HepG2 (cell line): ENCODE measurements at regions not wholly inside any gene's neighbourhood (a gene's known extent, or its start where the extent isn't known, plus 50 kb on each side); places are given as distances from the start of the nearest gene placed in this dataset.

Experiments
- ATAC-seq: fragments of 200-7000 bp; cut with Tn5 transposase; 3 replicates; pipeline ENCODE4 v1.9.1; 2020; ENCODE audit warnings: mild to moderate bottlenecking, moderate library complexity
- BruUV-seq: library from RNA; stranded (reverse); fragments of 400-500 nt; replicated peaks from 2 replicates; lab custom pipeline; 2021; lab: Mats Ljungman, UMichigan
- CTCF ChIA-PET: fragments of 300-600 bp; formaldehyde crosslinking; extraction: SDS; loops from one replicate; lab custom pipeline; 2021; ENCODE audit warnings: low total read pairs, inconsistent platforms, low intra/inter-chr PET ratio; lab: Yijun Ruan, JAX
- POLR2A ChIA-PET: fragments of 350-600 bp; sonication (Branson Sonifier 250); formaldehyde crosslinking; loops from one replicate; lab custom pipeline; 2020; ENCODE audit warnings: antibody characterized with exemption, inconsistent platforms; lab: Yijun Ruan, JAX
- DNase-seq: peaks from one replicate; pipeline ENCODE4 v3.0.0-alpha.2; 2015; ENCODE audit warnings: low spot score
- FAIRE-seq: peaks from 3 replicates; lab custom pipeline; 2011; peaks lifted over from hg19 to GRCh38; lab: Jason Lieb, UNC
- H2AFZ ChIP-seq: one replicate; pipeline ENCODE4 v1.6.1; 2011; ENCODE audit warnings: low read length, inconsistent platforms
- H3K27ac ChIP-seq: fragments of 300-600 bp; 3 replicates; pipeline ENCODE4 v1.8.0; 2011; ENCODE audit warnings: mixed run types, mild to moderate bottlenecking, mixed read lengths, low read length, inconsistent platforms; ENCODE audit not compliant: insufficient read depth; ENCODE audit errors: extremely low read length
- H3K27me3 ChIP-seq, 2 experiments: fragments of 200-600 bp in 1 of 2; 2 replicates in 1 of 2; 3 replicates in 1 of 2; pipeline versions ENCODE4 v1.6.0 to v1.8.0; 2011; ENCODE audit warnings: low read length in 2 of 2, mild to moderate bottlenecking in 2 of 2, moderate library complexity in 2 of 2, inconsistent platforms in 1 of 2; ENCODE audit not compliant: insufficient read depth in 2 of 2, control insufficient read depth in 1 of 2
- H3K36me3 ChIP-seq, 2 experiments: fragments of 200-600 bp in 1 of 2; replicated peaks in 1 of 2; 2 replicates in 1 of 2; 3 replicates in 1 of 2; pipeline versions ENCODE4 v1.5.1 to v1.8.0; 2011; ENCODE audit warnings: low read length in 2 of 2, inconsistent platforms in 1 of 2; ENCODE audit not compliant: insufficient read depth in 2 of 2, control insufficient read depth in 1 of 2
- H3K4me1 ChIP-seq: 2 replicates; pipeline ENCODE4 v1.5.1; 2012; ENCODE audit warnings: low read length, inconsistent platforms; ENCODE audit not compliant: insufficient read depth
- H3K4me2 ChIP-seq: 2 replicates; pipeline ENCODE4 v1.6.0; 2011; ENCODE audit warnings: low read depth, low read length, inconsistent platforms
- H3K4me3 ChIP-seq, 3 experiments: fragments of 200-600 bp in 1 of 3; sonication (generic), shearing (Covaris generic) in 1 of 3; replicated peaks in 1 of 3; 2 replicates each; pipeline ENCODE4 v1.5.1; 2011 to 2016; ENCODE audit warnings: low read length in 3 of 3, inconsistent platforms in 2 of 3, low read depth in 2 of 3, mild to moderate bottlenecking in 2 of 3, control low read depth in 1 of 3, mixed read lengths in 1 of 3; ENCODE audit not compliant: insufficient read depth in 1 of 3
- H3K79me2 ChIP-seq: one replicate; pipeline ENCODE4 v1.6.1; 2011; ENCODE audit warnings: low read length, inconsistent platforms; ENCODE audit not compliant: insufficient read depth
- H3K9ac ChIP-seq: 2 replicates; pipeline ENCODE4 v1.6.0; 2011; ENCODE audit warnings: mild to moderate bottlenecking, low read depth, low read length, inconsistent platforms; ENCODE audit not compliant: insufficient read depth
- H3K9me3 ChIP-seq: 2 replicates; pipeline ENCODE4 v1.5.1; 2012; ENCODE audit warnings: mild to moderate bottlenecking, low read length
- H4K20me1 ChIP-seq: 2 replicates; pipeline ENCODE4 v1.6.0; 2011; ENCODE audit warnings: inconsistent platforms, mild to moderate bottlenecking, low read length, moderate library complexity; ENCODE audit not compliant: insufficient read depth
- ATF6 ChIP-seq: sonication (generic); formaldehyde crosslinking; conservative IDR thresholded peaks from 2 replicates; pipeline ENCODE4 v1.4.0; 2020; ENCODE audit warnings: missing genetic modification reagents
- BRD4 ChIP-seq: sonication (generic); formaldehyde crosslinking; IDR thresholded peaks from 2 replicates; pipeline ENCODE4 v1.4.0; 2020; ENCODE audit warnings: missing genetic modification reagents
- HCFC1 ChIP-seq: fragments of 150-350 bp; IDR thresholded peaks from 2 replicates; pipeline ENCODE4 v1.6.1; 2014; ENCODE audit warnings: low read depth, low read length
- HNRNPUL1 ChIP-seq: fragments of 200-400 bp; formaldehyde crosslinking; IDR thresholded peaks from 2 replicates; pipeline ENCODE4 v1.6.1; 2017; ENCODE audit warnings: low read depth, mild to moderate bottlenecking, low read length, moderate library complexity
- JARID2 ChIP-seq: sonication (generic); formaldehyde crosslinking; IDR thresholded peaks from 2 replicates; pipeline ENCODE4 v1.8.1; 2023; ENCODE audit warnings: missing genetic modification reagents, inconsistent platforms; ENCODE audit not compliant: insufficient replicate concordance
- NFYB ChIP-seq: sonication (generic); formaldehyde crosslinking; IDR thresholded peaks from 2 replicates; pipeline ENCODE4 v1.4.0; 2020; ENCODE audit warnings: missing genetic modification reagents
- PHF8 ChIP-seq: sonication (generic); formaldehyde crosslinking; IDR thresholded peaks from 2 replicates; pipeline ENCODE4 v1.5.0; 2020; ENCODE audit warnings: missing genetic modification reagents
- SNAI1 ChIP-seq: sonication (generic); formaldehyde crosslinking; IDR thresholded peaks from 2 replicates; pipeline ENCODE4 v1.5.0; 2020; ENCODE audit warnings: mild to moderate bottlenecking, missing genetic modification reagents, borderline replicate concordance
- ZNF20 ChIP-seq: sonication (generic); formaldehyde crosslinking; IDR thresholded peaks from 2 replicates; pipeline ENCODE4 v1.4.0; 2020; ENCODE audit warnings: mild to moderate bottlenecking, moderate library complexity, missing genetic modification reagents
- ZNF232 ChIP-seq: sonication (generic); formaldehyde crosslinking; IDR thresholded peaks from 2 replicates; pipeline ENCODE4 v1.4.0; 2020; ENCODE audit warnings: missing genetic modification reagents, borderline replicate concordance
- ZNF382 ChIP-seq: sonication (generic); formaldehyde crosslinking; IDR thresholded peaks from 2 replicates; pipeline ENCODE4 v1.5.0; 2020; ENCODE audit warnings: missing genetic modification reagents, mild to moderate bottlenecking, borderline replicate concordance
- ZNF432 ChIP-seq: sonication (generic); formaldehyde crosslinking; IDR thresholded peaks from 2 replicates; pipeline ENCODE4 v1.5.0; 2020; ENCODE audit warnings: missing genetic modification reagents, mild to moderate bottlenecking, borderline replicate concordance
- ZNF788 ChIP-seq: sonication (generic); formaldehyde crosslinking; IDR thresholded peaks from 2 replicates; pipeline ENCODE4 v1.5.0; 2020; ENCODE audit warnings: mild to moderate bottlenecking, missing genetic modification reagents, borderline replicate concordance
- WGBS: methylation state at CpG from one replicate; pipeline ENCODE4 v1.1.6; 2017; ENCODE audit warnings: low lambda C conversion rate; 5-methylcytosine and 5-hydroxymethylcytosine counted together
- in situ Hi-C: cut with HindIII; loops from 2 replicates; pipeline ENCODE4 v1.10.0; 2017; ENCODE audit warnings: low pct_unique_long_range_greater_than_20kb; ENCODE audit not compliant: extremely low pct_ligation_motif_present
- intact Hi-C: fragments of 100-400 bp; cut with micrococcal nuclease; formaldehyde crosslinking; loops from one replicate; pipeline ENCODE4 v1.10.0; 2022; ENCODE audit not compliant: unreplicated experiment

GRCh38 chr6:90938122-90938521, 351.2 kb upstream of the MAP3K7 start:
- Histone ChIP-seq H3K79me2 (no peaks in the 10 kb centered on the region), H3K27me3 (no peaks in the 10 kb centered on the region; a peak in 1 of 5 replicates), H3K4me2 (no peak overlapping the region), H3K9me3 (no peaks in the 10 kb centered on the region), H3K36me3 (no peaks in the 10 kb centered on the region), H2AFZ (no peak overlapping the region), H3K9ac (no peak overlapping the region), H3K4me3 (no peak overlapping the region)
- FAIRE-seq (no peak), ATAC-seq (no peak)
- CTCF ChIA-PET = no interaction called here
- POLR2A ChIA-PET = no interaction called here
- no peak for TF ChIP-seq SNAI1 (CRISPR knock-in tag)
- no peak for TF ChIP-seq HCFC1
- TF ChIP-seq ZNF432 (CRISPR knock-in tag) = no peak
- TF ChIP-seq HNRNPUL1 = no peak
- TF ChIP-seq PHF8 (CRISPR knock-in tag) = no peak
- TF ChIP-seq, all 625 proteins: peak for 0
- DNase-seq = no peak
- Histone ChIP-seq H3K27ac (no peak overlapping the region), H4K20me1 (no peaks in the 10 kb centered on the region), H3K4me1 (no peaks in the 10 kb centered on the region)
- no TSS peak for BruUV-seq
- in situ Hi-C loops = no loop called here
- intact Hi-C loops = no loop called here

- WGBS = 2% methylated on average over 5 of the region's 5 CpGs
- DNase-seq = no peak
- no peak for ATAC-seq
- H3K4me2 ChIP-seq = no peak overlapping the region
- FAIRE-seq = no peak
- no peak for TF ChIP-seq BRD4 (CRISPR knock-in tag)
- no peak for TF ChIP-seq ZNF788 (CRISPR knock-in tag)
- no peak for TF ChIP-seq ZNF20 (CRISPR knock-in tag)
- no peak for TF ChIP-seq ZNF232
- no peak for TF ChIP-seq NFYB (CRISPR knock-in tag)
- TF ChIP-seq JARID2 (CRISPR knock-in tag) = no peak
- TF ChIP-seq ATF6 = no peak
- no peak for TF ChIP-seq ZNF382 (CRISPR knock-in tag)
- H3K27ac ChIP-seq = no peak overlapping the region
- ChIA-PET CTCF (no interaction called here), POLR2A (no interaction called here)
- H3K36me3 ChIP-seq = no peaks in the 10 kb centered on the region
- H3K9ac ChIP-seq = no peak overlapping the region
- H3K4me3 ChIP-seq = no peak overlapping the region
- in situ Hi-C loops (no loop called here), intact Hi-C loops (no loop called here)
- H3K9me3 ChIP-seq = no peaks in the 10 kb centered on the region
- no peaks in the 10 kb centered on the region for H3K4me1 ChIP-seq
- no peaks in the 10 kb centered on the region for H4K20me1 ChIP-seq
- H2AFZ ChIP-seq = no peak overlapping the region
- no TSS peak for BruUV-seq
- peaks cover 0 to 1% of the 10 kb centered on the region in 2 experiments; a peak in 2 of 5 replicates for H3K27me3 ChIP-seq
- H3K79me2 ChIP-seq = no peaks in the 10 kb centered on the region
Measured at GRCh38 chr6:90936286-90936685, 349.4 kb upstream of the MAP3K7 start.
